GM12865 (cell line): ENCODE measurements at regions not wholly inside any gene's neighbourhood (a gene's known extent, or its start where the extent isn't known, plus 50 kb on each side); places are given as distances from the start of the nearest gene placed in this dataset.
A peak's percentile ranks its signal among the peaks of the same experiment; 100 is the strongest.

Experiments used
- DNase-seq: peaks from one replicate; pipeline ENCODE4 v3.0.0; 2010; ENCODE audit warnings: low read depth
- H3K4me3 ChIP-seq: 2 replicates; pipeline ENCODE4 v1.5.1; 2011; ENCODE audit warnings: mild to moderate bottlenecking, low read depth, low read length, control low read depth
- TF ChIP-seq, protein P1 (sequence below): IDR thresholded peaks from 2 replicates; pipeline ENCODE4 v1.5.1; 2011; ENCODE audit warnings: low read length, control low read depth, low read depth, inconsistent platforms; ENCODE audit not compliant: insufficient read depth; ENCODE audit errors: missing control alignments

DNA sequence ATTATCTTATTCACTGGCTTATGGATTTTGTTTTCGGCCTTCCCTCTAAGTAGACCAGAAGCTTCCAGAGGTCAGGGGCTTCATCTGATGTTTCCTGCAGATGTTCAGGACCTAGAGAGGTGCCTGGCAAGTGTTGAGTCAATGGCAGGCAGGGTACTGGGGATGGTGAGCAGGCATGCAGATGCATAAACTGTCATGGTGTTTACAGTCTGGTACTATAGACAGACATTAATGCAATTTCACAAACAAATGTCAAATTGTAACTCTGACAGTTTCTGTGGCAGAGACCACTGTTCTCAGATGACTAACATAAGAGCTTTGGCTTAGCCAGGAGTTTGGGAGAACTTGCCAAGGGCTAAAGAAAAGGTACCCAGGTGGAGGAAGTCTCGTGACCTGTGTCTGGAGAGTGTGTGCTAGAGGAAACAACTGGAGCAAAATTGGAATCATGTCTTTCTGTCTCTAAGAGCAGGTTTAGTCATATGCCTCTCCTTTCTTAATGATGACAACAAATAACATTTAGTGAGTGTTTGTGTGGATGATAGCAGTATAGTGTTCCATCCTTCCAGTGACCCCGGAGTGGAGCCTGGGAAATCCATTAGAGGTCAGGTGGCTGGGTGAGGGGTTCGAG, 53.7 kb upstream of the TRAK1 start:
- H3K4me3 ChIP-seq = no peak overlapping the region
- TF ChIP-seq, protein P1, sequence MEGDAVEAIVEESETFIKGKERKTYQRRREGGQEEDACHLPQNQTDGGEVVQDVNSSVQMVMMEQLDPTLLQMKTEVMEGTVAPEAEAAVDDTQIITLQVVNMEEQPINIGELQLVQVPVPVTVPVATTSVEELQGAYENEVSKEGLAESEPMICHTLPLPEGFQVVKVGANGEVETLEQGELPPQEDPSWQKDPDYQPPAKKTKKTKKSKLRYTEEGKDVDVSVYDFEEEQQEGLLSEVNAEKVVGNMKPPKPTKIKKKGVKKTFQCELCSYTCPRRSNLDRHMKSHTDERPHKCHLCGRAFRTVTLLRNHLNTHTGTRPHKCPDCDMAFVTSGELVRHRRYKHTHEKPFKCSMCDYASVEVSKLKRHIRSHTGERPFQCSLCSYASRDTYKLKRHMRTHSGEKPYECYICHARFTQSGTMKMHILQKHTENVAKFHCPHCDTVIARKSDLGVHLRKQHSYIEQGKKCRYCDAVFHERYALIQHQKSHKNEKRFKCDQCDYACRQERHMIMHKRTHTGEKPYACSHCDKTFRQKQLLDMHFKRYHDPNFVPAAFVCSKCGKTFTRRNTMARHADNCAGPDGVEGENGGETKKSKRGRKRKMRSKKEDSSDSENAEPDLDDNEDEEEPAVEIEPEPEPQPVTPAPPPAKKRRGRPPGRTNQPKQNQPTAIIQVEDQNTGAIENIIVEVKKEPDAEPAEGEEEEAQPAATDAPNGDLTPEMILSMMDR = no peak
- peak; percentile 39 for DNase-seq

DNA sequence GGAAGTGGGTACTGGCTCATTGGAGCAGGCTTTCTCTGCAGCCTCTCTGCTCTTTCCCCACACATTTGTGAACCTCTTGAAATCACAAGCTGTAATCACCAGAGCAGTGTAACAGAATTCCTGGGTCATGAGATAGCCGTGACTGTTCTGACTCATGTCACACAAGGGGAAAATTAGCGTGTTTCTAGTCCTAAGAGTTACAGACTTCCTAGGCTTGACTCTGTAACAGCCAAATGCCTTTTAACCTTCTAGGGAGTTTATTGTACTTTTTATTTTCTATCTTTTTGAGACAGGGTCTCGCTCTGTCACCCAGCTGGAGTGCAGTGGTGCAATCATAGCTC, 54.7 kb upstream of the TRAK1 start:
- H3K4me3 ChIP-seq = no peak overlapping the region
- DNase-seq = peak; percentile 43
- TF ChIP-seq, protein P1 = no peak

DNA sequence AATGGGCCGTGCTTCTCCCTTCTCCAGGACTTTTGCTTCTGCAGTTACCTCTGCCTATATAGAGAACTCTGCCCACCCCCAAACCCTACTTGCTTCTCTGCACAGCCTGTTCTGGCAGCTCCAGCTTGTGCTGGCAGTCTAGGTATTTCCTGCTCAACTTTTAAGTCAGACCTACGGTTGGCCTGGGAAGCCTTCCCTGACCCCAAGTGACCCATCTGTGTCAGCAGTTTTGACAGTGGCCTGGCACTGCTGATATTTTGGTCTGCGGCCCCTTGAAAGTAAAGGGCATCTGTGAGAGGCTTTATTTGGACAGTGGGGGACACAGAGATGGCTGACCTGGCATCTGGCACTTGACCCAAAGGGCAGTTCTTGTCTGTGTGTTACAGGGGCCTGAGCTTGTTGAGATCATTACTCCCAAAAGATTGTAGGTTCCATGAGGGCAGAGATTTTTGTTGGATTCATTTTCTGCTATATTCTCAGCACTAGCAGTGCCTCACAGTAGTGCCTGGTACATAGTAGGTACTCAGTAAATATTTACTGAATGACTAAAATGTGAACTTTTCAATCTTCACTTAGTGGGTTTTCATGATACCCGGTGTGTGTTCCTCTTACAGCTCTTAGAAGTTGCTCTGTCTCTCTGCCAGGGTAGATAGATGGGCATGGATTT, 55.2 kb upstream of the TRAK1 start:
- no peak for DNase-seq
- no peak overlapping the region for H3K4me3 ChIP-seq
- TF ChIP-seq, protein P1 = no peak

DNA sequence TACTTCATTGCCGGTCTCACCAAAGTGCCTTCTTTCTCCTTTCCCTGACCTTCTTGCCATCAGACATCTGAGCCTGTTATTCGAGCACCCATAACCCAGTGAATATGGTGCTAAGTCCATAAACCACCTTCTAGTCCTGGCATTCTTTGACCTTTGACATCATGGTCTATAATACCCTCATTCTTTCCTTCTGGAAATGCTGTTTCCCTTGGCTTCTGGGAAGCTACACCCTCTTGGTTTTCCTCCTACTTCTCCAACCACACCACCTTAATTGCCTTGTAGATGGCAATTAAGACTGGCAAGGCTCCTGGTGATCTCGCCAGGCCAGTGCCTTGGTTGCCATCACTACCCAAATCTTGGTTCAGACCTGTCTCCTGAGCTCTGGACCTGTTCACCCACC, 56.1 kb upstream of the TRAK1 start:
- H3K4me3 ChIP-seq = no peak overlapping the region
- no peak for DNase-seq
- TF ChIP-seq, protein P1 = no peak

DNA sequence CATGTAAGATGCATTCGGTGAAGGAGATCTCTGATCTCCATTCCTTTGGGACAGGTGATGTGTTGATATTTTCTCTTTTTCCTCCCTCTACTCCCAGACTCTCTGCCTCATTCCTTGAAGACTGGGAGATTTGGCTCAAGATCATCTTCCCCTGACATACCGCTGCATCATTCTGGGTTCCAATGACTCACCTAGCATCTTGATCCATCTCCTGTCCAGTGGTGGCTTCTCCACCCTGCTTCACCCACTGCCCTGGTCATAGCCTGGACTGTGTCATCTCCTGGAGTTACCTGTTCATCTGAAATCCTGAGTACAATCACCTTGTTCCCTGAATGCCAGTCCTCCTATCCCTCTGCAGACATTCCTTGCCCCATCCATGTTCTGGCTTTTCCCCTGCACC, 57.4 kb upstream of the TRAK1 start:
- TF ChIP-seq, protein P1 = no peak
- no peak for DNase-seq
- H3K4me3 ChIP-seq = no peak overlapping the region

DNA sequence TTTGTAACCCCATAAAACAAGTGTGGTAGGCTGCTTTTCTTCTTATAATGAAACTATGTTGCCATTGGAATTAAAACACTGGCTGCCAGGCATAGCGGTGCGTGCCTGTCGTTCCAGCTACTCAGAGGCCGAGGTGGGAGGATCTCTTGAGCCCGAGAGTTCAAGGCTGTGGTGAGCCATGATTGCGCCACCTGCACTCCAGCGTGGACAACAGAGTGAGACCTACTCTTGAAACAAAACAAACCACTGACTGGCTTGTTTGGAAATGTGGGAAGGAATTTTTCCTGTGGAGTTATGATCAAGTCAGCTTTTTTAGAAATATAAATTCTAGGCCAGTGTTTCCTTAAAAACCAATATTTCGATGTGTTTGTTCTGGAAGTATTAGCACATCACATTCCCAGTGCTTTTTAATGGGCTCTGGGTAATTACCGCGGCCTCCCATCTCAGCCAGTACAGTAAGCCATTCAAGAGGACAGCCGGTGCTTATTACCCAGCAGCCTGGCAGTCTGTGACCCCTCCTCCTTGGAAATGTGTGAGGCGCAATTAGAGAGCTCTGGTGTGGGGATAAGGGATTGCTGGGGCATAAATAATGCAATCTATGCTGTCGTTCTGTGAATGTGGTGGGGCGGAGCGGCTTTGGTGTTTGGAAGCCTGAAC, 58.3 kb upstream of the TRAK1 start:
- TF ChIP-seq, protein P1 = no peak
- no peak for DNase-seq
- H3K4me3 ChIP-seq = no peak overlapping the region
